GM18505 (cell line): ENCODE measurements at regions not wholly inside any gene's neighbourhood (a gene's known extent, or its start where the extent isn't known, plus 50 kb on each side); places are given as distances from the start of the nearest gene placed in this dataset.

Experiments used
- ATAC-seq: cut with Tn5 transposase; IDR thresholded peaks from one replicate; pipeline ENCODE4 v1.9.1; 2021; ENCODE audit not compliant: unreplicated experiment
- POLR2A ChIP-seq: IDR thresholded peaks from 4 replicates; pipeline ENCODE4 v1.6.1; 2011; ENCODE audit warnings: borderline replicate concordance; ENCODE audit not compliant: insufficient read depth, insufficient read length; ENCODE audit errors: extremely low read depth

DNA sequence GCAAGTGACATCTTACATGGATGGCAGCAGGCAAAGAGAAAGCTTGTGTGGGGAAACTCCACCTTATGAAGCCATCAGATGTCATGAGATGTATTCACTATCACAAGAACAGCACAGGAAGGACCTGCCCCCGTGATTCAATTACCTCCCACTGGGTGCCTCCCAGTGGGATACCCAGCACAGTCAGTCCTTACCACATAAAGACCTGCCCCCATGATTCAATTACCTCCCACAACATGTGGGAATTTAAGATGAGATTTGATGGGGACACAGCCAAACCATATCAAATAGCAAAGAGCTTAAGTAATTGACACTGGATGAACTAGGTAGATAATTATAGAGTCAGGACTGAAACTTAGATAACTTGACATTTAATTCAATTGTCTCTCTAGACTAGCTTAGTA is 85.6 kb downstream of the SLIT2 start:
- no peak for TF ChIP-seq POLR2A
- ATAC-seq = no peak

DNA sequence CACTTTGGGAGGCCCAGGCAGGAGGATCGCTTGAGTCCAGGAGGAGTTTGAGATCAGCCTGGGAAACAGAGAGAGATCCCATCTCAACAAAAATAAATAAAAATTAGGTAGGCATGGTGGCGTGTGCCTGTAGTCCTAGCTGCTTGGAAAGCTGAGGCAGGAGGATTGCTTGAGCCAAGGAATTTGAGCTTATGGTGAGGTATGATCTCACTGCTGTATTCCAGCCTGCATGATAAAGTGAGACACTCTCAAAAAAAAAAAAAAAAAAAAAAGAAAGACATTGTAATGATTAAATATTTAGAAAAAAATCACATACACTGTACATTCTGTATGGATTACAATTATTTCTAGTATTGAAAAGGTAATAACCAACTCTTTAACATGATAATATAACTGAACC is 87.1 kb downstream of the SLIT2 start:
- TF ChIP-seq POLR2A = no peak
- ATAC-seq = no peak

DNA sequence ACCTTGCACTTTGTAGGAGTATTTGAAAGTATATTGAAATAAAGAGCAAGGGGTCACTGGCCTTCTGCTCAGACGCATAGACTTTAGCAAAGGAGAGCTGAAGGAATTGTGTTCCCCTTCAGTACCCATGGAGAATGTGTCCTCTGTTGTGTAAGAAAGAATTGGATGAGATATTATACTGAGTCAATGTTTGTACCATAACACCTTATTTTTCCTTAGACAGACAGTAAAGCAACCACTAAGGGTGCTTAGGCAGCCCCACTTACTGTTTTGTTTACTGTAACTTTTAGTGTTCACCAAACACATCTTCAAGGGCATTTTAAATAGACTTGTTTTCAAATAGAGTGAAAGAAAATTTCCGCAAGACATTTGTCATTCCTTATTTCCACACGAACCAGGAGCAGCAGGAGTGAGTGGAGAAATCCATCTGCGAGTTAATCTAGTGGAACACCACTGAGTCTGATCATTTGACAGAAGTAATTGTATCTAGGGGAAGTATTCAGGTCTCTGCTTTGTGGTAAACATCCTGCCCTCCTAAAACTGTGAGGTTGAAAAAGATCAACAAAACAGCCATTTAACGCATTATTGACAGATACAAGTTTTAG is 89.5 kb downstream of the SLIT2 start:
- ATAC-seq = no peak
- no peak for TF ChIP-seq POLR2A

GRCh38 chr4:20347531-20347930 is 95.8 kb downstream of the SLIT2 start:
- ATAC-seq = no peak
- no peak for TF ChIP-seq POLR2A

DNA sequence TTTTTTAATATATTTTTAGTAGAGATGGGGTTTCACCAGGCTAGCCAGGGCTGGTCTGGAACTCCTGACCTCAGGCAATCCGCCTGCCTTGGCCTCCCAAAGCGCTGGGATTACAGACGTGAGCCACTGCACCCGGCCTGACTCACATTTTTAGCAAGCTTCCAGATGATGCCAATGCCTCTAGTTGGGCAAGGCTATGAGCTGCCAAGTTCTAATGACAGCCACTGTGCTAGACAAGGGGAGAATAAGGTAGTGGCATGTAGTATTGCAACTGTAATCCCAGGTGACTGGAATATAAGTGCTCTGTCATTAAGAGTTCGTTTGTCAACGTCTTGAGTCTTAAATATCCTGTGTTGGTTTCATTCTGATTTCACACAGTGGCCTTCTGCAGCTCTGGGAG is 96.7 kb downstream of the SLIT2 start:
- TF ChIP-seq POLR2A = no peak
- ATAC-seq = no peak

DNA sequence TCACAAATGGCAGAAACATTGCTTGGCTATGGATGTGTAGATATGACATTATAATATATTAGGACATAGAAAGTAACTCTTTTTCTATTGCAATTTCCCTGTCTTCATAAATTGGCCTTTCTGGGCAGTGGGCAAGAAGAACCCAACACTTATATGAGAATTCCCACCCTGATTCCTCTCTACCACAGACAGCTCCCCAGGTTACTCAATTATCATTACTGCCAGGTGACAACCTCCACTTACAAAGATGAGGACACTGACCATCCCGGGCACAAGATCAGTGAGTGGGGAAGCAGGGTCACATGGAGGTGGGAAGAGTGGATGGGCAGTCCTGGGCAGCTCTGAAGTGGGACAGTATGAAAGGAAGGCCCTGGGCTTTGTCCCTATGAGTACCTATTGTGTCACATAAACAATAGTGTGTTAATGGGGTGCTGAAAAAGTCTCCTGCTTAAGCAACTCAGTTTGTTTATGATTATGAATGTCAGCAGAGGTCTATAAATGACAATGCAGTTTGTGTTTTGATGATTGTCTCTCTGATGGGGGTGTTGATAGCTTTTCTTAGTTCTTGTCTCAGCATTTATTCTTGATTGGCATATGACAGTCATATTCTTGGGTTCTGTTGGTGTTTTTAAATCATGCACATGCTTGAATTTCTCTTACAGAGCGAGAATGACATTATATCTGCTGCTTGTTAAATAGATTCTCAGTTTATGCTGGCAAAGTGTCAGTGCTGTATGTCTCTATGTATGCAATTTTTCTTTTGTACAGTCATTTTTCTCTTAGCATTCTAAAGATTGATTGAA is 99.9 kb downstream of the SLIT2 start:
- TF ChIP-seq POLR2A = no peak
- no peak for ATAC-seq

DNA sequence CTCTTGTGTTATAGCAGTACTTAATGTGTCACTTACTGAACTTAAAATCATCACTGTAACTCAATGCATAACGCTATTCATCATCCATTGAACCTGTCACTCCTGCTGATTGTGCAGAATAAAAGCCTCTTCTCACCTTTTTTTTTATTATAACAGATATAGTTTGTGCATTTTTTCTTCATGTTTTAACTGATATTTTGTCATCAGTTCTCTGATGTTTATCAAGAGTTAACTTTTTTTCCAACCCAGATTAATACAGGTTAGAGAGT is 100.4 kb downstream of the SLIT2 start:
- no peak for ATAC-seq
- no peak for TF ChIP-seq POLR2A

- ATAC-seq = no peak
- TF ChIP-seq POLR2A = no peak
Observed at GRCh38 chr4:20353646-20354045, 101.9 kb downstream of the SLIT2 start.

GRCh38 chr4:20354120-20354519 is 102.4 kb downstream of the SLIT2 start:
- no peak for ATAC-seq
- TF ChIP-seq POLR2A = no peak

DNA sequence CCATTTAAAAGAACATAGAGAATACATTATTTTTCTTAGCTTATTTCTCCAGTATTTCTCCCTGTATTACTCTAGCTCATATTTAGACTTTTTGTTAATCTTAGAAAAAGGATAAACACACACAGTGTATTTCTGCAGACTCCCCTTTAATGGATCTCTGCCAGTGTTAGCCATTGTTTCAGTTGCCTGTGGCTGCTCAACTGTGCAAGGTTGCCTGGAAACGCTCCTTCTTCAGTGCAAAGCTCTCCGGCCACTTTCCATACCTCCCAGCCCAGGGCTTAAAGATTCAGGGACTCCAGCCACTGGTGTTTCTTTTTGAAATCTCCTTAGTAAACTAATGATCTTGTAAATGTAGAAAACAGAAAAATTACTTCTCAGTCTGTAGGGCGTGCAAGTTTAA is 104.9 kb downstream of the SLIT2 start:
- TF ChIP-seq POLR2A = no peak

GRCh38 chr4:20358110-20358509 is 106.4 kb downstream of the SLIT2 start:
- no peak for ATAC-seq
- TF ChIP-seq POLR2A = no peak

More for the DNA sequence above, 104.9 kb downstream of the SLIT2 start:
- no peak for ATAC-seq

- no peak for TF ChIP-seq POLR2A
- ATAC-seq = peak; percentile 89
Observed at GRCh38 chr4:20359692-20360091, 108.0 kb downstream of the SLIT2 start.

GRCh38 chr4:20362148-20362547 is 110.4 kb downstream of the SLIT2 start:
- no peak for TF ChIP-seq POLR2A
- ATAC-seq = no peak

GRCh38 chr4:20364969-20365368 is 113.3 kb downstream of the SLIT2 start:
- ATAC-seq = no peak
- no peak for TF ChIP-seq POLR2A
